ENCODE measurements at regions not wholly inside any gene's neighbourhood (a gene's known extent, or its start where the extent isn't known, plus 50 kb on each side); places are given as distances from the start of the nearest gene placed in this dataset.

DNA sequence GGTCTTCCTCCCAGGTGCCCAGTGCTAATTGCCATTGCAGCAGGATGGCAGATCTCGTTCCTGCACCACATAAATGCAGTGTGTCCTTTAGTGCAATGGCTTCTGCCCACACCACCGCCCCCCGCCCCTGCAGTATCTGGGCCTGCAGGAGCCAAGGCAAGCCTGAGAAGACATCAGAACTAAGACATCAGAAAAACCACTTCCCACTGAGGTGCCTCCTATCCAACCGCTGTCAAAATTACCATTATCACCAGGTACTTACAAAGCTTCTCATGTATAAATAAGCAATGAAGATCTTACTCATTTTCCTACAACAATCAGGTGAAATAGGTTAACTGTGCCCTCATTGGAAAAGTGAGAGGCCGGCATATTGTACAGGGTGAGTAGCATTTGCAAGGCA is 228.8 kb downstream of the FBXO15 start:
- no peak for DNase-seq (ENCODE audit: low read depth)

DNA sequence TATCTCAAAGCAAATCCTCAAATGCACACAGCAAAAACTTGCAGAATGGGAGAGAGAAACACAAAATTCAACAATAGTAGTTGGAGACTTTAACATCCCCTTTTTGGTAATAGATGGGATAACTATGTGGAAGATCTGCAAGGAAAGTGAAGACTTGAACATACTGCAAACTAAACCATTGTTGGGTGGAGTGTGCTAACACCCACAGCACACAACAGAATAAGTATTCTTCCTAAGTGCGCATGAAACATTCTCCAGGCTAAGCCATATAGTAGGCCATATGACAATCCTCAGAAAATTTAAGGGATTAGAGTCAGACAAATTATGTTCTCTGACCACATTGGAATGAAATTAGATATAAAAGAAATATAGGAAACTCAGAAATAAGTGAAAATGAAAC is 230.6 kb downstream of the FBXO15 start:
- no peak for DNase-seq (ENCODE audit: low read depth)

- DNase-seq (ENCODE audit: low read depth) = no peak
Measured at GRCh38 chr18:73913505-73913904, 234.1 kb downstream of the FBXO15 start.

- DNase-seq (ENCODE audit: low read depth) = no peak
Measured at GRCh38 chr18:73908323-73908722, 239.3 kb downstream of the FBXO15 start.

- no peak for DNase-seq (ENCODE audit: low read depth)
Measured at GRCh38 chr18:73901566-73901965, 246.1 kb downstream of the FBXO15 start.

GRCh38 chr18:73901151-73901550 is 246.5 kb downstream of the FBXO15 start:
- DNase-seq (ENCODE audit: low read depth) = no peak

- DNase-seq (ENCODE audit: low read depth) = no peak
Measured at GRCh38 chr18:73900106-73900835, 247.4 kb downstream of the FBXO15 start.

DNA sequence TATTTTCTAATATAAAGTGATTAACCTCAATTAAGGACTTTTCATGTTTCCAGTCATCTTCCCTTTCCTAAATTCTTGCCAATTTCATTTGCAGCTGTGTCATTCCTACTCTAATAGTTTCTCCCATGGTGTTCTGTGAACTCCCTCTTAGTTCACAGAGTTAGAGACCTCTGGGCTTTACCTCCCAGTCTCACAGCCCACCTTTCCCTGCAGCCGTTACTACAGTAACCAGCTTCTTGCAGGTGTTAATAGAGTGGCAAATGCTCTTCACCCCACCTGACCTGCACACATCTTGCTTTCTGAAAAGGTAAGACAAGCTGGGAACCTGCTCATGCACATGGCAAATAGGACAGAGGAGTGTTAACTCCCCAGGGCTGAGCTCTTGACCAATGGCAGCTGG is 250.1 kb downstream of the FBXO15 start:
- no peak for DNase-seq (ENCODE audit: low read depth)

DNA sequence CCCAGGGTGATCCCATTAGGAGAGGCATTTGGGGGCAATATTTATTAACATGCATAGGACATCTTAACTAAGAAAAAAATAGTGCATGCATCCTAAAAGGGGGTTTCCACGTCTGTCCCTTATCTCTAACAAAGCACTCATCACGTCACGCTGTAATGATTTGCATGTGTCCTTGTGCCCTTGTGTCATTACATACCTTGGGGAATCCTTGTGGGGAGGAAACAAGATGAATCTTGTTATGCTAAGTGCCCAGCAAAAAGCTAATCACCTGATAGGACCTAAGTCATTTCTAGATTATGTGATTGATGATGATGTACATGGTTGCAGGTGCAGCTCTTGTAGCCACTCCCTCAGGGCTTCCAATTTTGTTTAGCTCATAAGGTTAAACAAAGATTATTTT is 250.9 kb downstream of the FBXO15 start:
- DNase-seq (ENCODE audit: low read depth) = no peak

GRCh38 chr18:73895701-73896100 is 251.9 kb downstream of the FBXO15 start:
- no peak for DNase-seq (ENCODE audit: low read depth)

GRCh38 chr18:73893880-73894279 is 253.8 kb downstream of the FBXO15 start:
- DNase-seq (ENCODE audit: low read depth) = no peak

- DNase-seq (ENCODE audit: low read depth) = no peak
Measured at GRCh38 chr18:73891572-73892421, 255.8 kb downstream of the FBXO15 start.

- DNase-seq (ENCODE audit: low read depth) = no peak
Measured at GRCh38 chr18:73888565-73888964, 259.1 kb downstream of the FBXO15 start.

- DNase-seq (ENCODE audit: low read depth) = no peak
Measured at GRCh38 chr18:73887801-73888200, 259.8 kb downstream of the FBXO15 start.

DNA sequence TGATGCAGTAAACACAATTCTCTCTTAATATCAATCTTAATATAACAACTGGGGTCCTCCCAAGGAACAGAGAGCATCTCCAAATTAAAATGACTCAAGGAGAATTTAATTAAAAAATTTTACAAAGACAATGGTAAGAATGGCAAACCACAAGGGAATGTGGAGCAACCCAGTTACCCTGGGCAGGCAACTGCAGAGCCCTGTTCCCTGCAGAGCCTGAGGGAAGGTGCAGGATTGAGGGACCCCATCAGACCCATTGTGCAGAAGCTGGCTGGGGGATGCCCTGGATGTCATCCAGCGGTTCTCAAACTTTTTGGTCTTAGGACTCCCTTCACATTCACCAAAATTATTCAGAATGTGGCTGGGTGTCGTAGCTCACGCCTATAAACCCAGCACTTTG is 262.8 kb downstream of the FBXO15 start:
- no peak for DNase-seq (ENCODE audit: low read depth)

DNA sequence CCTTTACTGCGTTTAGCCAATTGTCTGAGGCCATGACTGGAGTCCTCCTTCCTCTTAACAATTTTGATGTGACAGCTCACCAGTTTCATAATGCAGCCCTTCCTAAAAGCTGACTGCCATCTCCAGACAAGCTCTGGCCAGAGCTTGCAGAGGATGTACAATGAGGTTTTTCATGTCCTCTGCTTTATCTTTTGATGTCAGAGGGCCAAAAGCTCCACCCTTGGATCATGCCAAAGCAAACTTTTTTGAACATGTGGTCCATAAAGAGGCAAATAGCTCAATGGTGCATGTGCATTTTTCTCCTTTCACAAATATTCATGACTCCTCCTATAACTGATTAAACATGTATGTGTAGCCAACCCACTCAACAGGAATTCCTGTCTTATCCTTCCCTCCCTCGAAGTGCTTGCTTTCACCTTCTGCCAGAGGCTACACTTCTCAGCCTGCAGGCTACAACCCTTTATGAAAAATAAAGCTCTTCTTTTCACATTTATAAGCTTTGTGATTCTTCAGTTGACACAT is 266.2 kb downstream of the FBXO15 start:
- DNase-seq (ENCODE audit: low read depth) = no peak

DNA sequence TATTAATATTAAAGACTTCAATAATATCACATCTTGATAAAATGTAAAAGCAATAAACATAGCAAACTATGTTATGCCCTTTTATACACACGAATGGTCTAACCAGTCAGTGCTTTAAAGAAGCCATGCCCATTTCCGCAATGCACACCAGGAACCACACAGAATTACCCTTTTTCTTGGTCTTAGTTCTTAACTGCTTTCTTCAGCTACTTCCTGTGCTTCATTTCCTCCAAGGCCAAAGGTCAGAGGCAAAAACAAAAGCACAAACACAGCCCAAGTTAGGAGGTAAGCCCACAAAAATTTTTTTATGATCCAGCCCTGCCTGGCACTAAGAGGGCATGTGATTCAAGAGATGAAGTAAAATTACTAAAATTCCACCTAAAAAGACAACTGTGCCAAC is 267.2 kb downstream of the FBXO15 start:
- DNase-seq (ENCODE audit: low read depth) = peak; percentile 24

- DNase-seq (ENCODE audit: low read depth) = peak; percentile 38
Measured at GRCh38 chr18:73879766-73880165, 267.9 kb downstream of the FBXO15 start.

- no peak for DNase-seq (ENCODE audit: low read depth)
Measured at GRCh38 chr18:73879328-73879727, 268.3 kb downstream of the FBXO15 start.

- no peak for DNase-seq (ENCODE audit: low read depth)
Measured at GRCh38 chr18:73869182-73869581, 278.5 kb downstream of the FBXO15 start.

- DNase-seq (ENCODE audit: low read depth) = no peak
Measured at GRCh38 chr18:73861771-73862170, 285.9 kb downstream of the FBXO15 start.

- no peak for DNase-seq (ENCODE audit: low read depth)
Measured at GRCh38 chr18:73859837-73860397, 287.7 kb downstream of the FBXO15 start.

All from CMK (cell line).